ENCODE measurements at regions not wholly inside any gene's neighbourhood (a gene's known extent, or its start where the extent isn't known, plus 50 kb on each side); places are given as distances from the start of the nearest gene placed in this dataset.

DNA sequence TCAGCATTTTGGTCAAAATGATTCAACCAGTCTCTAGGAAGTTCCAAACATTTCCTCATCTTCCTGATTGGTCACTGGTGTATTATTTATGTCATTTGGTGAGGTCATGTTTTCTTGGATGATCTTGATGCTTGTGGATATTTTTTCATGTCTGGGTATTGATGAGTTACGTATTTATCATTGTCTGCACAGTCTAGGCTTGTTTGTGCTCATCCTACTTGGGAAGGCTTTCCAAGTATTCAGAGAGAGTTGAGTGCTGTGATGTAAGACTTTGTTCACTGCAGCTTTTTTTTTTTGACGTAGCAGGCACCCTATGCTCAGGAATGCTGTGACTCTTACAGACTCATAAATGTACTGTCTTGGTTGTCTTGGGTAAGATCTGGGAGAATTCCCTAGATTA, 509.5 kb downstream of the SLITRK1 start:
- ATAC-seq (ENCODE audit: low FRiP score in 2 of 2), result no peak
- Histone ChIP-seq H3K9me3 (peaks cover 0 to 5% (median 0%) of the 10 kb centered on the region in 4 donors), H3K4me1 (no peaks in the 10 kb centered on the region), H3K4me3 (no peak overlapping the region), H3K27me3 (no peaks in the 10 kb centered on the region), H3K27ac (no peak overlapping the region), H3K36me3 (no peaks in the 10 kb centered on the region)
- no peak for TF ChIP-seq POLR2A (IDR thresholded peaks at IDR 0.05)
- TF ChIP-seq POLR2AphosphoS5 (IDR thresholded peaks at IDR 0.05), result no peak
- no peak for DNase-seq
- 38 to 67% methylated on average over 2 of the region's 2 CpGs for WGBS, 2 donors

DNA sequence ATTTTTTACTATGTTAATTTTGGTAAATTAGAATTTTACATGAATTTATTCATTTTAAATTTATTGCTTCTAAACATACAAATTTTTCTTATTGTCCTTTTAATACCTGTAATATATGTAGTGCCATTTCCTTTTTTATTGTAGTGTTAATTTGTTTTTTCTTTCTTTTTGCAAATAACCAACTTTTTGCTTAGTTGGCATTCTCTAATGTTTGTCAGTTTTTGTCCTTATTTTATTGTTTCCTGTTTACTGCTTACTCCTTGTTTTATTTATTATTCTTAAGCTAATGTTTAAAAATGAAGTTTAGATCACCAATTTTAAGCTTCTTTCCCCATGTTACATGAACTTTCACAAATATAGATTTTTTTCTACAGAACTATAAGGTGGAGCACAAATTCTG, 516.6 kb downstream of the SLITRK1 start:
- H3K4me3 ChIP-seq, result no peak overlapping the region
- no peak overlapping the region for H3K27ac ChIP-seq
- no peak for DNase-seq
- no peaks in the 10 kb centered on the region for H3K4me1 ChIP-seq
- peaks cover 0 to 4% (median 0%) of the 10 kb centered on the region in 4 donors for H3K9me3 ChIP-seq
- TF ChIP-seq POLR2A (IDR thresholded peaks at IDR 0.05) (no peak), POLR2AphosphoS5 (IDR thresholded peaks at IDR 0.05) (no peak)
- TF ChIP-seq, protein P1, sequence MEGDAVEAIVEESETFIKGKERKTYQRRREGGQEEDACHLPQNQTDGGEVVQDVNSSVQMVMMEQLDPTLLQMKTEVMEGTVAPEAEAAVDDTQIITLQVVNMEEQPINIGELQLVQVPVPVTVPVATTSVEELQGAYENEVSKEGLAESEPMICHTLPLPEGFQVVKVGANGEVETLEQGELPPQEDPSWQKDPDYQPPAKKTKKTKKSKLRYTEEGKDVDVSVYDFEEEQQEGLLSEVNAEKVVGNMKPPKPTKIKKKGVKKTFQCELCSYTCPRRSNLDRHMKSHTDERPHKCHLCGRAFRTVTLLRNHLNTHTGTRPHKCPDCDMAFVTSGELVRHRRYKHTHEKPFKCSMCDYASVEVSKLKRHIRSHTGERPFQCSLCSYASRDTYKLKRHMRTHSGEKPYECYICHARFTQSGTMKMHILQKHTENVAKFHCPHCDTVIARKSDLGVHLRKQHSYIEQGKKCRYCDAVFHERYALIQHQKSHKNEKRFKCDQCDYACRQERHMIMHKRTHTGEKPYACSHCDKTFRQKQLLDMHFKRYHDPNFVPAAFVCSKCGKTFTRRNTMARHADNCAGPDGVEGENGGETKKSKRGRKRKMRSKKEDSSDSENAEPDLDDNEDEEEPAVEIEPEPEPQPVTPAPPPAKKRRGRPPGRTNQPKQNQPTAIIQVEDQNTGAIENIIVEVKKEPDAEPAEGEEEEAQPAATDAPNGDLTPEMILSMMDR (IDR thresholded peaks at IDR 0.05), result no peak
- no peaks in the 10 kb centered on the region for H3K36me3 ChIP-seq
- no peaks in the 10 kb centered on the region for H3K27me3 ChIP-seq
- no peak for ATAC-seq (ENCODE audit: low FRiP score in 2 of 2)

DNA sequence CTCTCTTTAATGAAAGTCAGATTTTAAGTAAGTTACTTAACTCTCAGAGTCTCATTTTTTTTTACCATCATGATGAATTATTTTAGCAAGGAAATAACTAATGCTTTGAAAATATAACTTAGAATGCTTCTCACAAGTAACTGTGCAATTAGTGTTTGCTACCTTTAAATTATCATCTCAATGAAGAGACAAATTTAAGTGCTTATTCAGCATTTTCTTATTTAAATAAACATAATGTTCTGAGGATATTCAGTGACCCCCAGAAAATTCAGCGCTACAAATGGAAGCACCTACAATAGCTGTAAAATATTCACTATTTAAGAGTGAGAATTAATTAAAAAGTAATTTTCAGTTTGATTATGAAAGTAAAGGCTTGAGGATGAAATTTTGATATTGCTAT, 527.2 kb downstream of the SLITRK1 start:
- Histone ChIP-seq H3K36me3 (no peaks in the 10 kb centered on the region), H3K4me1 (no peaks in the 10 kb centered on the region), H3K4me3 (no peak overlapping the region), H3K27ac (no peak overlapping the region), H3K27me3 (no peaks in the 10 kb centered on the region), H3K9me3 (no peaks in the 10 kb centered on the region)
- 88 to 98% methylated on average over 1 of the region's 1 CpG for WGBS, 2 donors
- TF ChIP-seq POLR2AphosphoS5 (IDR thresholded peaks at IDR 0.05), result no peak
- TF ChIP-seq POLR2A (IDR thresholded peaks at IDR 0.05), result no peak
- TF ChIP-seq, protein P1 (IDR thresholded peaks at IDR 0.05), result no peak
- no peak for TF ChIP-seq EP300 (IDR thresholded peaks at IDR 0.05)
- DNase-seq (no peak), ATAC-seq (ENCODE audit: low FRiP score in 2 of 2) (no peak)

DNA sequence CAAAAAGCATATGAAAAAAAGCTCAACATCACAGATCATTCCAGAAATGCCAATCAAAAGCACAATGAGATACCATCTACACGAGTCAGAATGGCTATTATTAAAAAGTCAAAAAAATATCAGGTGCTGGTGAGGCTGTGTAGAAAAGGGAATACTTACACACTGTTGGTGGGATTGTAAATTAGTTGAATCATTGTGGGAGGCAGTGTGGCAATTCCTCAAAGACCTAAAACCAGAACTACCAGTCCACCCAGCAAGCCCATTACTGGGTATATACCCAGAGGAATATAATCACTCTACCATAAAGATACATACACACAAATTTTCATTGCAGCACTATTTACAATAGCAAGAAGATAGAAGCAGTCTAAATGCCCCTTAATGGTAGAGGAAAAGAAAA, 529.9 kb downstream of the SLITRK1 start:
- WGBS, 2 donors, result 41 to 63% methylated on average over 1 of the region's 1 CpG
- ATAC-seq (ENCODE audit: low FRiP score in 2 of 2), result no peak
- no peaks in the 10 kb centered on the region for H3K27me3 ChIP-seq
- no peak overlapping the region for H3K4me3 ChIP-seq
- no peaks in the 10 kb centered on the region for H3K4me1 ChIP-seq
- DNase-seq, result no peak
- no peak for TF ChIP-seq POLR2AphosphoS5 (IDR thresholded peaks at IDR 0.05)
- TF ChIP-seq, protein P1 (IDR thresholded peaks at IDR 0.05), result no peak
- no peak for TF ChIP-seq EP300 (IDR thresholded peaks at IDR 0.05)
- no peak for TF ChIP-seq POLR2A (IDR thresholded peaks at IDR 0.05)
- no peak overlapping the region for H3K27ac ChIP-seq
- H3K36me3 ChIP-seq, result no peaks in the 10 kb centered on the region
- H3K9me3 ChIP-seq, result no peaks in the 10 kb centered on the region

DNA sequence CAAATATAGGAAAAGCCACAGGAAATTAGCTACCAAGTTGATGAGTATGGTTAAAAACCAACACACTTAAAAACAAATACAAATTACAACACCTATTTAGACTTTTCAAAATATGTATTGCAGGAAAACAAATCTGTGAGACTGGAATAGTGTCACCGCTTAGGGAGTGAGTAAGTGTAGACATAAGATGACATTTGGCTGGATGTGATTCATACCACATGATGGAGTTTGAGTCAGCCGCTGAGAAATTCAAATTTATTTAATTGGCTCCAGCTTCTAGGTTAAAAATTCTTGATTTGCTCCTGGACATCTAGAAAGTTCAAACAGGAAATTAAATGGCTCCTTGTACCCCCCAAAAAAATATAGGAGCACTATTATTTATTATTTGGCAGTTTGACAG, 531.7 kb downstream of the SLITRK1 start:
- TF ChIP-seq, protein P1 (IDR thresholded peaks at IDR 0.05), result no peak
- TF ChIP-seq EP300 (IDR thresholded peaks at IDR 0.05) (no peak), POLR2A (IDR thresholded peaks at IDR 0.05) (no peak), POLR2AphosphoS5 (IDR thresholded peaks at IDR 0.05) (no peak)

More for the DNA sequence above, 531.7 kb downstream of the SLITRK1 start:
- Histone ChIP-seq H3K9me3 (no peaks in the 10 kb centered on the region), H3K27ac (no peak overlapping the region), H3K36me3 (no peaks in the 10 kb centered on the region), H3K4me1 (no peaks in the 10 kb centered on the region), H3K4me3 (no peak overlapping the region), H3K27me3 (no peaks in the 10 kb centered on the region)
- 82 to 88% methylated on average over 2 of the region's 2 CpGs for WGBS, 2 donors
- DNase-seq, result no peak
- no peak for ATAC-seq (ENCODE audit: low FRiP score in 2 of 2)

Data from upper lobe of left lung (tissue), 6 donors.